ENCODE measurements at regions not wholly inside any gene's neighbourhood (a gene's known extent, or its start where the extent isn't known, plus 50 kb on each side); places are given as distances from the start of the nearest gene placed in this dataset.

- TF ChIP-seq CTCF (IDR thresholded peaks at IDR 0.05) (no peak), EZH2 (IDR thresholded peaks at IDR 0.05; ENCODE audit: borderline replicate concordance, insufficient read depth, low read depth, low read length, poor library complexity, severe bottlenecking) (no peak)
- no CpG with 5 or more reads among the region's 3 CpGs for WGBS (ENCODE audit: insufficient coverage)
Measured at GRCh38 chr4:166527500-166527899, 654.5 kb downstream of the TLL1 start.

GRCh38 chr4:166531703-166532102 lies 658.7 kb downstream of the TLL1 start:
- H3K36me3 ChIP-seq (replicated peaks in 1 of 2; ENCODE audit: control extremely low read depth in 1 of 2, control insufficient read depth in 1 of 2, extremely low read depth in 1 of 2, insufficient read depth in 2 of 2, low read length in 1 of 2) = no peaks in the 10 kb centered on the region
- no peak overlapping the region for H3K4me2 ChIP-seq (replicated peaks; ENCODE audit: low read depth, low read length, poor library complexity, severe bottlenecking)
- no peaks in the 10 kb centered on the region for H3K9me3 ChIP-seq (ENCODE audit: control extremely low read depth in 1 of 3, control insufficient read depth in 2 of 3, insufficient read depth in 1 of 3, low read length in 2 of 3)
- intact Hi-C loops (cut with micrococcal nuclease) = no loop called here
- no peaks in the 10 kb centered on the region for H3K27me3 Mint-ChIP-seq
- H3K27ac Mint-ChIP-seq = no peak overlapping the region
- 79% methylated on average over 2 of the region's 3 CpGs for WGBS (ENCODE audit: insufficient coverage)
- TF ChIP-seq EZH2 (IDR thresholded peaks at IDR 0.05; ENCODE audit: borderline replicate concordance, insufficient read depth, low read depth, low read length, poor library complexity, severe bottlenecking) (no peak), CTCF (IDR thresholded peaks at IDR 0.05) (no peak)
- DNase-seq (no peak), ATAC-seq (ENCODE audit: low read depth) (no peak)
- H3K9ac ChIP-seq (ENCODE audit: low read length) = no peak overlapping the region
- CTCF ChIA-PET = no interaction called here
- POLR2A ChIA-PET = no interaction called here
- H3K4me3 ChIP-seq (ENCODE audit: control extremely low read depth in 1 of 5, extremely low read depth in 1 of 5, insufficient read depth in 1 of 5, low read depth in 2 of 5, low read length in 4 of 5) = no peak overlapping the region
- H4K20me1 ChIP-seq (ENCODE audit: control insufficient read depth, insufficient read depth, low read length, poor library complexity, severe bottlenecking) = no peaks in the 10 kb centered on the region
- no peak overlapping the region for H2AFZ ChIP-seq (ENCODE audit: insufficient read depth, low read depth, low read length, poor library complexity, severe bottlenecking)
- H3K9me3 Mint-ChIP-seq (ENCODE audit: insufficient read depth) = peaks cover 2% of the 10 kb centered on the region
- no peak overlapping the region for H3K27ac ChIP-seq (ENCODE audit: low read length in 2 of 2)
- H3K79me2 ChIP-seq (ENCODE audit: control insufficient read depth, insufficient read depth, low read length) = no peaks in the 10 kb centered on the region
- no peaks in the 10 kb centered on the region for H3K27me3 ChIP-seq (replicated peaks in 1 of 4; ENCODE audit: control extremely low read depth in 1 of 4, control insufficient read depth in 3 of 4, insufficient read depth in 4 of 4, low read length in 3 of 4)
- no peaks in the 10 kb centered on the region for H3K4me1 ChIP-seq (ENCODE audit: control insufficient read depth in 2 of 2, insufficient read depth in 2 of 2, low read length in 2 of 2)
- H3K4me3 Mint-ChIP-seq = no peak overlapping the region
- H3K4me1 Mint-ChIP-seq = no peaks in the 10 kb centered on the region

More at GRCh38 chr4:166527500-166527899, 654.5 kb downstream of the TLL1 start:
- no peaks in the 10 kb centered on the region for H3K36me3 ChIP-seq (replicated peaks in 1 of 2; ENCODE audit: control extremely low read depth in 1 of 2, control insufficient read depth in 1 of 2, extremely low read depth in 1 of 2, insufficient read depth in 2 of 2, low read length in 1 of 2)
- no peak overlapping the region for H2AFZ ChIP-seq (ENCODE audit: insufficient read depth, low read depth, low read length, poor library complexity, severe bottlenecking)
- H3K9me3 ChIP-seq (ENCODE audit: control extremely low read depth in 1 of 3, control insufficient read depth in 2 of 3, insufficient read depth in 1 of 3, low read length in 2 of 3) = no peaks in the 10 kb centered on the region
- CTCF ChIA-PET = no interaction called here
- H3K4me2 ChIP-seq (replicated peaks; ENCODE audit: low read depth, low read length, poor library complexity, severe bottlenecking) = no peak overlapping the region
- no peak overlapping the region for H3K27ac ChIP-seq (ENCODE audit: low read length in 2 of 2)
- POLR2A ChIA-PET = no interaction called here
- intact Hi-C loops (cut with micrococcal nuclease) = no loop called here
- Mint-ChIP-seq H3K27ac (no peak overlapping the region), H3K4me3 (no peak overlapping the region), H3K9me3 (ENCODE audit: insufficient read depth) (peaks cover 2% of the 10 kb centered on the region), H3K4me1 (no peaks in the 10 kb centered on the region), H3K27me3 (no peaks in the 10 kb centered on the region)
- no peaks in the 10 kb centered on the region for H3K27me3 ChIP-seq (replicated peaks in 1 of 4; ENCODE audit: control extremely low read depth in 1 of 4, control insufficient read depth in 3 of 4, insufficient read depth in 4 of 4, low read length in 3 of 4)
- DNase-seq = no peak
- no peak for ATAC-seq (ENCODE audit: low read depth)
- no peak overlapping the region for H3K4me3 ChIP-seq (ENCODE audit: control extremely low read depth in 1 of 5, extremely low read depth in 1 of 5, insufficient read depth in 1 of 5, low read depth in 2 of 5, low read length in 4 of 5)
- no peaks in the 10 kb centered on the region for H3K4me1 ChIP-seq (ENCODE audit: control insufficient read depth in 2 of 2, insufficient read depth in 2 of 2, low read length in 2 of 2)
- H3K79me2 ChIP-seq (ENCODE audit: control insufficient read depth, insufficient read depth, low read length) = no peaks in the 10 kb centered on the region
- no peak overlapping the region for H3K9ac ChIP-seq (ENCODE audit: low read length)
- H4K20me1 ChIP-seq (ENCODE audit: control insufficient read depth, insufficient read depth, low read length, poor library complexity, severe bottlenecking) = no peaks in the 10 kb centered on the region
